PC-3 (cell line): ENCODE measurements at regions not wholly inside any gene's neighbourhood (a gene's known extent, or its start where the extent isn't known, plus 50 kb on each side); places are given as distances from the start of the nearest gene placed in this dataset.

Source experiments
- ATAC-seq: fragments of 200-7000 bp; cut with Tn5 transposase; 2 replicates; pipeline ENCODE4 v1.9.1; 2020; ENCODE audit warnings: mild to moderate bottlenecking, moderate library complexity
- BruUV-seq: library from RNA; stranded (reverse); fragments of 400-500 nt; replicated peaks from 2 replicates; lab custom pipeline; 2021; lab: Mats Ljungman, UMichigan
- CTCF ChIA-PET: fragments of 300-600 bp; sonication (Branson Sonifier 250); formaldehyde crosslinking; loops from one replicate; lab custom pipeline; 2022; ENCODE audit warnings: antibody characterized with exemption; lab: Charles Lee
- POLR2A ChIA-PET: fragments of 300-600 bp; sonication (Branson Sonifier 250); formaldehyde crosslinking; loops from one replicate; lab custom pipeline; 2022; ENCODE audit warnings: antibody characterized with exemption; ENCODE audit not compliant: unreplicated experiment; lab: Charles Lee
- DNase-seq: peaks from one replicate; pipeline ENCODE4 v3.0.0-alpha.2; 2015
- H2AFZ ChIP-seq: fragments of 300-600 bp; sonication (generic); 2 replicates; pipeline ENCODE4 v1.6.0; 2016; ENCODE audit warnings: antibody characterized with exemption, low read length
- H3F3A ChIP-seq: fragments of 300-600 bp; sonication (generic); one replicate; pipeline ENCODE4 v1.6.0; 2017; ENCODE audit warnings: antibody characterized with exemption, low read length, control low read depth, mild to moderate bottlenecking; ENCODE audit not compliant: unreplicated experiment
- H3K27ac ChIP-seq: fragments of 300-600 bp; sonication (generic); 2 replicates; pipeline ENCODE4 v1.5.1; 2016; ENCODE audit warnings: mild to moderate bottlenecking, low read length
- H3K27me3 ChIP-seq: fragments of 300-600 bp; sonication (generic); 2 replicates; pipeline ENCODE4 v1.6.1; 2016; ENCODE audit warnings: low read length, mixed read lengths
- H3K36me3 ChIP-seq: fragments of 300-600 bp; sonication (generic); 2 replicates; pipeline ENCODE4 v1.6.1; 2016; ENCODE audit warnings: low read depth, mixed run types, low read length, mixed read lengths
- H3K4me1 ChIP-seq: fragments of 300-600 bp; sonication (generic); 2 replicates; pipeline ENCODE4 v1.5.1; 2016; ENCODE audit warnings: low read length; ENCODE audit not compliant: insufficient read depth
- H3K4me2 ChIP-seq: fragments of 300-600 bp; sonication (generic); 2 replicates; pipeline ENCODE4 v1.6.0; 2016; ENCODE audit warnings: low read length
- H3K4me3 ChIP-seq: fragments of 300-600 bp; sonication (generic); 2 replicates; pipeline ENCODE4 v1.5.1; 2016; ENCODE audit warnings: mild to moderate bottlenecking, low read length, mixed read lengths
- H3K79me2 ChIP-seq: fragments of 300-600 bp; sonication (generic); 2 replicates; pipeline ENCODE4 v1.6.1; 2017; ENCODE audit warnings: low read length, mixed read lengths
- H3K9ac ChIP-seq: fragments of 300-600 bp; sonication (generic); 2 replicates; pipeline ENCODE4 v1.6.0; 2016; ENCODE audit warnings: mild to moderate bottlenecking, low read length
- H3K9me2 ChIP-seq: fragments of 300-600 bp; sonication (generic); replicated peaks from 2 replicates; pipeline ENCODE4 v1.6.1; 2016; ENCODE audit warnings: mixed run types, low read length, mixed read lengths
- H3K9me3 ChIP-seq: fragments of 300-600 bp; sonication (generic); 2 replicates; pipeline ENCODE4 v1.6.1; 2016; ENCODE audit warnings: low read length, mixed read lengths
- H4K20me1 ChIP-seq: fragments of 300-600 bp; sonication (generic); 2 replicates; pipeline ENCODE4 v1.6.1; 2016; ENCODE audit warnings: low read length, mixed read lengths
- EZH2 ChIP-seq: fragments of 300-600 bp; sonication (generic); IDR thresholded peaks from one replicate; pipeline ENCODE4 v1.6.1; 2017; ENCODE audit warnings: antibody characterized with exemption, mild to moderate bottlenecking, low read length; ENCODE audit not compliant: unreplicated experiment
- EZH2phosphoT487 ChIP-seq: fragments of 300-600 bp; sonication (generic); IDR thresholded peaks from 2 replicates; pipeline ENCODE4 v1.6.1; 2018; ENCODE audit warnings: mild to moderate bottlenecking, antibody characterized with exemption, low read length, borderline replicate concordance
- intact Hi-C: fragments of 100-400 bp; cut with micrococcal nuclease; formaldehyde crosslinking; loops from 2 replicates; pipeline ENCODE4 v1.9.0; 2023
- TF ChIP-seq, protein P1 (sequence below): fragments of 300-600 bp; sonication (generic); conservative IDR thresholded peaks from 2 replicates; pipeline ENCODE4 v1.5.1; 2017; ENCODE audit warnings: antibody characterized with exemption, low read depth, mild to moderate bottlenecking, low read length

DNA sequence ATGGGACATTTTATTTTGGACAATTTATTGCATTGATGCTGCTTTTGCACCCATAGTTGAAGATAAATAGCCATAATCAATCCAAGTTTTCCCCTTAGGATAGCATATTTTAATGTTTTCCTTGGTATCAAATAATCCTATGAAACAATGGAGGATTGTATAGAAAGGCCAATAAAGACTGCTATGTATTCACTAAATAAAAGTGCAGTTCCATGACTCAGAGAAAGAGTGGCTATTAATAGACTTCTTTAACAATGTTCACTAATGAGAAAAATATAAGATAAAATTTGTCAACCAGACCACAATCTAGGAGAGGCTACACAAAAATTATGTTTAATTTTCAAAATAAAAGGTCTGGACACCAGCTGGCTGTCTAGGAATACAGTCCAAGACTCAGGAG is 560.9 kb upstream of the AGTR1 start:
- Histone ChIP-seq H3K9ac (no peak overlapping the region), H3K4me1 (no peaks in the 10 kb centered on the region), H3K4me2 (no peak overlapping the region), H3F3A (no peaks in the 10 kb centered on the region), H3K27ac (no peak overlapping the region), H3K27me3 (peaks cover 5% of the 10 kb centered on the region; the same call in 1 of the 2 replicates), H3K4me3 (no peak overlapping the region), H4K20me1 (no peaks in the 10 kb centered on the region), H3K9me2 (no peaks in the 10 kb centered on the region), H3K79me2 (no peaks in the 10 kb centered on the region), H3K9me3 (no peaks in the 10 kb centered on the region), H2AFZ (no peak overlapping the region), H3K36me3 (no peaks in the 10 kb centered on the region)
- ChIA-PET CTCF (no interaction called here), POLR2A (no interaction called here)
- TF ChIP-seq EZH2phosphoT487 = no peak
- no peak for TF ChIP-seq EZH2
- TF ChIP-seq, protein P1, sequence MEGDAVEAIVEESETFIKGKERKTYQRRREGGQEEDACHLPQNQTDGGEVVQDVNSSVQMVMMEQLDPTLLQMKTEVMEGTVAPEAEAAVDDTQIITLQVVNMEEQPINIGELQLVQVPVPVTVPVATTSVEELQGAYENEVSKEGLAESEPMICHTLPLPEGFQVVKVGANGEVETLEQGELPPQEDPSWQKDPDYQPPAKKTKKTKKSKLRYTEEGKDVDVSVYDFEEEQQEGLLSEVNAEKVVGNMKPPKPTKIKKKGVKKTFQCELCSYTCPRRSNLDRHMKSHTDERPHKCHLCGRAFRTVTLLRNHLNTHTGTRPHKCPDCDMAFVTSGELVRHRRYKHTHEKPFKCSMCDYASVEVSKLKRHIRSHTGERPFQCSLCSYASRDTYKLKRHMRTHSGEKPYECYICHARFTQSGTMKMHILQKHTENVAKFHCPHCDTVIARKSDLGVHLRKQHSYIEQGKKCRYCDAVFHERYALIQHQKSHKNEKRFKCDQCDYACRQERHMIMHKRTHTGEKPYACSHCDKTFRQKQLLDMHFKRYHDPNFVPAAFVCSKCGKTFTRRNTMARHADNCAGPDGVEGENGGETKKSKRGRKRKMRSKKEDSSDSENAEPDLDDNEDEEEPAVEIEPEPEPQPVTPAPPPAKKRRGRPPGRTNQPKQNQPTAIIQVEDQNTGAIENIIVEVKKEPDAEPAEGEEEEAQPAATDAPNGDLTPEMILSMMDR = no peak
- intact Hi-C loops = no loop called here
- no peak for DNase-seq
- BruUV-seq = no TSS peak
- no peak for ATAC-seq

GRCh38 chr3:148146241-148146640 is 551.5 kb upstream of the AGTR1 start:
- H3K9me3 ChIP-seq = no peaks in the 10 kb centered on the region
- no peak overlapping the region for H3K9ac ChIP-seq
- no peak for TF ChIP-seq EZH2phosphoT487
- TF ChIP-seq, protein P1 = no peak
- TF ChIP-seq EZH2 = no peak
- no peak overlapping the region for H3K4me2 ChIP-seq
- H2AFZ ChIP-seq = no peak overlapping the region
- no peaks in the 10 kb centered on the region for H3K36me3 ChIP-seq
- POLR2A ChIA-PET = no interaction called here
- ATAC-seq = no peak
- no peak overlapping the region for H3K4me3 ChIP-seq
- no peak overlapping the region for H3K27ac ChIP-seq
- H3K27me3 ChIP-seq = no peaks in the 10 kb centered on the region
- no peak for DNase-seq
- intact Hi-C loops = no loop called here
- no peaks in the 10 kb centered on the region for H3K9me2 ChIP-seq
- H4K20me1 ChIP-seq = no peaks in the 10 kb centered on the region
- no peaks in the 10 kb centered on the region; the same call in 1 of the 2 replicates for H3K4me1 ChIP-seq
- BruUV-seq = no TSS peak
- H3K79me2 ChIP-seq = no peaks in the 10 kb centered on the region
- CTCF ChIA-PET = no interaction called here
- no peaks in the 10 kb centered on the region for H3F3A ChIP-seq

- no peaks in the 10 kb centered on the region for H4K20me1 ChIP-seq
- no peak overlapping the region for H3K4me2 ChIP-seq
- no peaks in the 10 kb centered on the region for H3K9me3 ChIP-seq
- ChIA-PET CTCF (no interaction called here), POLR2A (no interaction called here)
- ATAC-seq (peak; percentile 42; the same call in 1 of the 2 replicates), DNase-seq (peak; percentile 30)
- intact Hi-C loops = no loop called here
- TF ChIP-seq EZH2 = no peak
- TF ChIP-seq, protein P1 = no peak
- TF ChIP-seq EZH2phosphoT487 = no peak
- H3K36me3 ChIP-seq = no peaks in the 10 kb centered on the region
- H2AFZ ChIP-seq = no peak overlapping the region
- H3K9me2 ChIP-seq = no peaks in the 10 kb centered on the region
- no peak overlapping the region for H3K27ac ChIP-seq
- H3K9ac ChIP-seq = no peak overlapping the region
- no TSS peak for BruUV-seq
- H3K4me1 ChIP-seq = no peaks in the 10 kb centered on the region; the same call in 1 of the 2 replicates
- H3K79me2 ChIP-seq = no peaks in the 10 kb centered on the region
- H3K27me3 ChIP-seq = no peaks in the 10 kb centered on the region
- no peaks in the 10 kb centered on the region for H3F3A ChIP-seq
- H3K4me3 ChIP-seq = no peak overlapping the region
These were observed 550.5 kb upstream of the AGTR1 start for GRCh38 chr3:148146947-148147826.
